SK-N-SH treated with all-trans-retinoic acid at 6 μM for 48 hours (cell line): ENCODE measurements at regions not wholly inside any gene's neighbourhood (a gene's known extent, or its start where the extent isn't known, plus 50 kb on each side); places are given as distances from the start of the nearest gene placed in this dataset.

Source experiments
- ATAC-seq: fragments of 200-7000 bp; cut with Tn5 transposase; 3 replicates; pipeline ENCODE4 v1.9.1; 2020; ENCODE audit warnings: mild to moderate bottlenecking, moderate library complexity
- BACH2 ChIP-seq: fragments of 250-450 bp; sonication (Bioruptor Pico); IDR thresholded peaks from 2 replicates; pipeline ENCODE4 v1.9.0; 2021; ENCODE audit warnings: mild to moderate bottlenecking, borderline replicate concordance
- CREB5 ChIP-seq: fragments of 250-450 bp; sonication (Bioruptor Pico); IDR thresholded peaks from 2 replicates; pipeline ENCODE4 v1.5.1; 2020; ENCODE audit warnings: low read depth, mild to moderate bottlenecking, moderate library complexity
- CSDC2 ChIP-seq: fragments of 250-450 bp; sonication (Bioruptor Pico); IDR thresholded peaks from 2 replicates; pipeline ENCODE4 v1.5.0; 2020; ENCODE audit warnings: mild to moderate bottlenecking, moderate library complexity
- ESRRG ChIP-seq: fragments of 250-450 bp; sonication (Bioruptor Pico); IDR thresholded peaks from 2 replicates; pipeline ENCODE4 v1.6.1; 2021; ENCODE audit warnings: mild to moderate bottlenecking
- GLIS3 ChIP-seq: fragments of 250-450 bp; sonication (Bioruptor Pico); IDR thresholded peaks from 2 replicates; pipeline ENCODE4 v1.5.0; 2020; ENCODE audit warnings: mild to moderate bottlenecking, moderate library complexity
- ISL1 ChIP-seq: fragments of 250-450 bp; sonication (Bioruptor Pico); IDR thresholded peaks from 2 replicates; pipeline ENCODE4 v2.1.2; 2022; ENCODE audit warnings: mild to moderate bottlenecking, moderate library complexity
- OSR1 ChIP-seq: fragments of 250-450 bp; sonication (Bioruptor Pico); IDR thresholded peaks from 2 replicates; pipeline ENCODE4 v1.8.0; 2022; ENCODE audit warnings: moderate library complexity, mild to moderate bottlenecking, inconsistent platforms
- PPARA ChIP-seq: fragments of 250-450 bp; sonication (Bioruptor Pico); IDR thresholded peaks from 2 replicates; pipeline ENCODE4 v1.5.0; 2020; ENCODE audit warnings: mild to moderate bottlenecking, borderline replicate concordance
- RARB ChIP-seq: fragments of 250-450 bp; sonication (Bioruptor Pico); IDR thresholded peaks from 2 replicates; pipeline ENCODE4 v1.8.0; 2021; ENCODE audit warnings: mild to moderate bottlenecking, moderate library complexity
- TCF4 ChIP-seq: fragments of 250-450 bp; sonication (Bioruptor Pico); IDR thresholded peaks from 2 replicates; pipeline ENCODE4 v1.8.0; 2021; ENCODE audit warnings: mild to moderate bottlenecking, moderate library complexity, borderline replicate concordance
- ZFP3 ChIP-seq: fragments of 250-450 bp; sonication (Bioruptor Pico); IDR thresholded peaks from 2 replicates; pipeline ENCODE4 v1.5.0; 2020; ENCODE audit warnings: mild to moderate bottlenecking, moderate library complexity
- ZFP30 ChIP-seq: fragments of 450-650 bp; formaldehyde crosslinking; IDR thresholded peaks from 2 replicates; pipeline ENCODE4 v1.5.0; 2022; ENCODE audit warnings: mild to moderate bottlenecking, moderate library complexity
- ZNF565 ChIP-seq: fragments of 450-650 bp; formaldehyde crosslinking; conservative IDR thresholded peaks from 2 replicates; pipeline ENCODE4 v1.5.0; 2020; ENCODE audit warnings: low read depth, mild to moderate bottlenecking, moderate library complexity
- ZNF70 ChIP-seq: fragments of 450-650 bp; formaldehyde crosslinking; IDR thresholded peaks from 2 replicates; pipeline ENCODE4 v1.5.0; 2020; ENCODE audit warnings: mild to moderate bottlenecking, moderate library complexity
- ZNF8 ChIP-seq: fragments of 450-650 bp; formaldehyde crosslinking; IDR thresholded peaks from 2 replicates; pipeline ENCODE4 v1.5.0; 2020; ENCODE audit warnings: mild to moderate bottlenecking, moderate library complexity
- TF ChIP-seq, protein P1 (sequence below): fragments of 250-450 bp; sonication (Bioruptor Pico); IDR thresholded peaks from 2 replicates; pipeline ENCODE4 v1.8.0; 2020; ENCODE audit warnings: mild to moderate bottlenecking, moderate library complexity, borderline replicate concordance
- TF ChIP-seq, protein P2 (sequence below): fragments of 250-450 bp; sonication (Bioruptor Pico); IDR thresholded peaks from 2 replicates; pipeline ENCODE4 v1.8.0; 2021; ENCODE audit warnings: low read depth, mild to moderate bottlenecking, moderate library complexity, borderline replicate concordance
- TF ChIP-seq, protein P3 (sequence below): fragments of 250-450 bp; sonication (Bioruptor Pico); IDR thresholded peaks from 2 replicates; pipeline ENCODE4 v1.5.0; 2020; ENCODE audit warnings: mild to moderate bottlenecking, moderate library complexity

GRCh38 chr4:14834382-14834781, 167.9 kb upstream of the CPEB2 start:
- ATAC-seq, result no peak
- TF ChIP-seq, protein P1, sequence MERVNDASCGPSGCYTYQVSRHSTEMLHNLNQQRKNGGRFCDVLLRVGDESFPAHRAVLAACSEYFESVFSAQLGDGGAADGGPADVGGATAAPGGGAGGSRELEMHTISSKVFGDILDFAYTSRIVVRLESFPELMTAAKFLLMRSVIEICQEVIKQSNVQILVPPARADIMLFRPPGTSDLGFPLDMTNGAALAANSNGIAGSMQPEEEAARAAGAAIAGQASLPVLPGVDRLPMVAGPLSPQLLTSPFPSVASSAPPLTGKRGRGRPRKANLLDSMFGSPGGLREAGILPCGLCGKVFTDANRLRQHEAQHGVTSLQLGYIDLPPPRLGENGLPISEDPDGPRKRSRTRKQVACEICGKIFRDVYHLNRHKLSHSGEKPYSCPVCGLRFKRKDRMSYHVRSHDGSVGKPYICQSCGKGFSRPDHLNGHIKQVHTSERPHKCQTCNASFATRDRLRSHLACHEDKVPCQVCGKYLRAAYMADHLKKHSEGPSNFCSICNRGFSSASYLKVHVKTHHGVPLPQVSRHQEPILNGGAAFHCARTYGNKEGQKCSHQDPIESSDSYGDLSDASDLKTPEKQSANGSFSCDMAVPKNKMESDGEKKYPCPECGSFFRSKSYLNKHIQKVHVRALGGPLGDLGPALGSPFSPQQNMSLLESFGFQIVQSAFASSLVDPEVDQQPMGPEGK (CRISPR knock-in tag), result no peak
- TF ChIP-seq, protein P2, sequence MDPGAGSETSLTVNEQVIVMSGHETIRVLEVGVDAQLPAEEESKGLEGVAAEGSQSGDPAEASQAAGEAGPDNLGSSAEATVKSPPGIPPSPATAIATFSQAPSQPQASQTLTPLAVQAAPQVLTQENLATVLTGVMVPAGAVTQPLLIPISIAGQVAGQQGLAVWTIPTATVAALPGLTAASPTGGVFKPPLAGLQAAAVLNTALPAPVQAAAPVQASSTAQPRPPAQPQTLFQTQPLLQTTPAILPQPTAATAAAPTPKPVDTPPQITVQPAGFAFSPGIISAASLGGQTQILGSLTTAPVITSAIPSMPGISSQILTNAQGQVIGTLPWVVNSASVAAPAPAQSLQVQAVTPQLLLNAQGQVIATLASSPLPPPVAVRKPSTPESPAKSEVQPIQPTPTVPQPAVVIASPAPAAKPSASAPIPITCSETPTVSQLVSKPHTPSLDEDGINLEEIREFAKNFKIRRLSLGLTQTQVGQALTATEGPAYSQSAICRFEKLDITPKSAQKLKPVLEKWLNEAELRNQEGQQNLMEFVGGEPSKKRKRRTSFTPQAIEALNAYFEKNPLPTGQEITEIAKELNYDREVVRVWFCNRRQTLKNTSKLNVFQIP (CRISPR knock-in tag), result no peak
- no peak for TF ChIP-seq OSR1 (CRISPR knock-in tag)
- no peak for TF ChIP-seq ISL1 (CRISPR knock-in tag)
- no peak for TF ChIP-seq CREB5 (CRISPR knock-in tag)
- no peak for TF ChIP-seq ZFP30 (CRISPR knock-in tag)

GRCh38 chr4:14835288-14835687, 167.0 kb upstream of the CPEB2 start:
- ATAC-seq, result no peak
- TF ChIP-seq BACH2 (CRISPR knock-in tag) (no peak), OSR1 (CRISPR knock-in tag) (no peak), ZNF565 (CRISPR knock-in tag) (no peak), ZFP30 (CRISPR knock-in tag) (no peak), ZNF8 (CRISPR knock-in tag) (no peak), RARB (CRISPR knock-in tag) (no peak), ZNF70 (no peak), PPARA (no peak)
- TF ChIP-seq, protein P1 (CRISPR knock-in tag), result no peak
- TF ChIP-seq, protein P3, sequence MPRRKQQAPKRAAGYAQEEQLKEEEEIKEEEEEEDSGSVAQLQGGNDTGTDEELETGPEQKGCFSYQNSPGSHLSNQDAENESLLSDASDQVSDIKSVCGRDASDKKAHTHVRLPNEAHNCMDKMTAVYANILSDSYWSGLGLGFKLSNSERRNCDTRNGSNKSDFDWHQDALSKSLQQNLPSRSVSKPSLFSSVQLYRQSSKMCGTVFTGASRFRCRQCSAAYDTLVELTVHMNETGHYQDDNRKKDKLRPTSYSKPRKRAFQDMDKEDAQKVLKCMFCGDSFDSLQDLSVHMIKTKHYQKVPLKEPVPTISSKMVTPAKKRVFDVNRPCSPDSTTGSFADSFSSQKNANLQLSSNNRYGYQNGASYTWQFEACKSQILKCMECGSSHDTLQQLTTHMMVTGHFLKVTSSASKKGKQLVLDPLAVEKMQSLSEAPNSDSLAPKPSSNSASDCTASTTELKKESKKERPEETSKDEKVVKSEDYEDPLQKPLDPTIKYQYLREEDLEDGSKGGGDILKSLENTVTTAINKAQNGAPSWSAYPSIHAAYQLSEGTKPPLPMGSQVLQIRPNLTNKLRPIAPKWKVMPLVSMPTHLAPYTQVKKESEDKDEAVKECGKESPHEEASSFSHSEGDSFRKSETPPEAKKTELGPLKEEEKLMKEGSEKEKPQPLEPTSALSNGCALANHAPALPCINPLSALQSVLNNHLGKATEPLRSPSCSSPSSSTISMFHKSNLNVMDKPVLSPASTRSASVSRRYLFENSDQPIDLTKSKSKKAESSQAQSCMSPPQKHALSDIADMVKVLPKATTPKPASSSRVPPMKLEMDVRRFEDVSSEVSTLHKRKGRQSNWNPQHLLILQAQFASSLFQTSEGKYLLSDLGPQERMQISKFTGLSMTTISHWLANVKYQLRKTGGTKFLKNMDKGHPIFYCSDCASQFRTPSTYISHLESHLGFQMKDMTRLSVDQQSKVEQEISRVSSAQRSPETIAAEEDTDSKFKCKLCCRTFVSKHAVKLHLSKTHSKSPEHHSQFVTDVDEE, result no peak

DNA sequence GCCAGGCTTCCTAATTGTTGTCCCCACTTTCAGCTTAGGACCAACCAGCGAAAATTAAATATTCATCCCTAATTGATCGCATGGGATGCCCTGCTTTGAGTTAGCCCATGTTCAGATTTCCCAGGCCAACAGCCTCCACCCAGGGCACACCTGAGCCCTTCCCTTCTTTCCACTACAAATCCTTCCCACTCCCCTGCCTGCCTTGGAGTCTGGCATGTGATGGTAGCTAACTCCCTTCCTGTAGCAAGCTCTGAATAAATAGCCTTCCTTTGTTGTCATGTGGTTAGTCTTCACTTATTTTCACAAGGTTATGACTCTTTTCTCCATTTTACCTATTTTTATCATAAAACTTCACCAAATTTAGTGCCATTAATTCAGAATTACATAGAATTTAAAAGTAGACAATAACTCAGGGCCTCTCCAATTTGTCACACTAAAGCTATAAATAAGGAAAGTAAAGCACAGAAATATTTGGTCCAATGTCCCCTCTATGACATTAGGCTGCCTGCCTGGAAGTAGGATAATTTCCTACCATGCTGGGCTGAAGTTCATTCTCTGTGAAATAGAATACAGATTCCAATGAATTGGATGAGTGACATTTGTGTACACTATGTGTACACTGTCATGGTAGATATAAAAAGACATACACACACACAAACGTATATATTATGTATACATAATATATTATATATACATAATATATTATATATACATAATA, 166.4 kb upstream of the CPEB2 start:
- no peak for ATAC-seq
- TF ChIP-seq ZNF8 (CRISPR knock-in tag), result no peak
- TF ChIP-seq ESRRG (CRISPR knock-in tag), result no peak
- TF ChIP-seq ISL1 (CRISPR knock-in tag), result no peak
- TF ChIP-seq CREB5 (CRISPR knock-in tag), result no peak
- TF ChIP-seq, protein P3, result no peak
- TF ChIP-seq ZNF565 (CRISPR knock-in tag), result no peak
- TF ChIP-seq ZFP3 (CRISPR knock-in tag), result no peak
- TF ChIP-seq GLIS3 (CRISPR knock-in tag), result no peak
- TF ChIP-seq CSDC2 (CRISPR knock-in tag), result no peak
- TF ChIP-seq, protein P2 (CRISPR knock-in tag), result no peak
- TF ChIP-seq OSR1 (CRISPR knock-in tag), result no peak
- no peak for TF ChIP-seq TCF4 (CRISPR knock-in tag)
- TF ChIP-seq ZNF70, result no peak
